ENCODE measurements at regions not wholly inside any gene's neighbourhood (a gene's known extent, or its start where the extent isn't known, plus 50 kb on each side); places are given as distances from the start of the nearest gene placed in this dataset.
"Not testable (repeated sequence)": the region's sequence is repeated elsewhere in the genome, so short reads cannot be mapped to it uniquely, and the experiment has no call there.

- POLR2A ChIA-PET = no interaction called here
- H3K9me3 Mint-ChIP-seq (ENCODE audit: insufficient read depth) = peaks cover 16% of the 10 kb centered on the region
- CTCF ChIA-PET = no interaction called here
- no peaks in the 10 kb centered on the region for H3K4me1 Mint-ChIP-seq (ENCODE audit: low read depth)
- no peaks in the 10 kb centered on the region for H3K36me3 Mint-ChIP-seq (ENCODE audit: low read depth)
- no peaks in the 10 kb centered on the region for H3K27me3 Mint-ChIP-seq (ENCODE audit: low read depth)
- no peak overlapping the region for H3K4me3 Mint-ChIP-seq
- ATAC-seq (no peak), DNase-seq (no peak)
- H3K27ac Mint-ChIP-seq = no peak overlapping the region
Measured at GRCh38 chr21:19141511-19141910, 737.9 kb upstream of the TMPRSS15 start.

GRCh38 chr21:19145682-19146293 is 742.2 kb upstream of the TMPRSS15 start:
- POLR2A ChIA-PET = no interaction called here
- Mint-ChIP-seq H3K36me3 (ENCODE audit: low read depth) (no peaks in the 10 kb centered on the region), H3K9me3 (ENCODE audit: insufficient read depth) (peaks cover 34% of the 10 kb centered on the region)

GRCh38 chr21:19148056-19148455 is 744.5 kb upstream of the TMPRSS15 start:
- ChIA-PET CTCF (no interaction called here), POLR2A (no interaction called here)

More at GRCh38 chr21:19145682-19146293, 742.2 kb upstream of the TMPRSS15 start:
- ATAC-seq (no peak), DNase-seq (no peak)
- Mint-ChIP-seq H3K4me1 (ENCODE audit: low read depth) (no peaks in the 10 kb centered on the region), H3K27ac (no peak overlapping the region), H3K4me3 (no peak overlapping the region), H3K27me3 (ENCODE audit: low read depth) (no peaks in the 10 kb centered on the region)
- CTCF ChIA-PET = no interaction called here

GRCh38 chr21:19171585-19171984 is 768.0 kb upstream of the TMPRSS15 start:
- ChIA-PET POLR2A (no interaction called here), CTCF (no interaction called here)
- H3K27ac Mint-ChIP-seq = no peak overlapping the region
- no peaks in the 10 kb centered on the region for H3K4me1 Mint-ChIP-seq (ENCODE audit: low read depth)
- ATAC-seq (no peak), DNase-seq (no peak)
- peaks cover 12% of the 10 kb centered on the region for H3K9me3 Mint-ChIP-seq (ENCODE audit: insufficient read depth)
- no peak overlapping the region for H3K4me3 Mint-ChIP-seq
- H3K36me3 Mint-ChIP-seq (ENCODE audit: low read depth) = no peaks in the 10 kb centered on the region
- H3K27me3 Mint-ChIP-seq (ENCODE audit: low read depth) = no peaks in the 10 kb centered on the region

More at GRCh38 chr21:19148056-19148455, 744.5 kb upstream of the TMPRSS15 start:
- Mint-ChIP-seq H3K27me3 (ENCODE audit: low read depth) (no peaks in the 10 kb centered on the region), H3K9me3 (ENCODE audit: insufficient read depth) (peaks cover 30% of the 10 kb centered on the region), H3K36me3 (ENCODE audit: low read depth) (no peaks in the 10 kb centered on the region), H3K4me1 (ENCODE audit: low read depth) (no peaks in the 10 kb centered on the region), H3K4me3 (no peak overlapping the region), H3K27ac (no peak overlapping the region)
- DNase-seq = no peak
- ATAC-seq = no peak

GRCh38 chr21:19181604-19182140 is 778.1 kb upstream of the TMPRSS15 start:
- Mint-ChIP-seq H3K4me3 (no peak overlapping the region), H3K36me3 (ENCODE audit: low read depth) (no peaks in the 10 kb centered on the region)

GRCh38 chr21:19197950-19198349 is 794.4 kb upstream of the TMPRSS15 start:
- Mint-ChIP-seq H3K36me3 (ENCODE audit: low read depth) (no peaks in the 10 kb centered on the region), H3K27ac (no peak overlapping the region), H3K27me3 (ENCODE audit: low read depth) (no peaks in the 10 kb centered on the region), H3K4me1 (ENCODE audit: low read depth) (no peaks in the 10 kb centered on the region), H3K4me3 (no peak overlapping the region), H3K9me3 (ENCODE audit: insufficient read depth) (peaks cover 18% of the 10 kb centered on the region)
- no peak for ATAC-seq
- ChIA-PET POLR2A (no interaction called here), CTCF (no interaction called here)
- DNase-seq = no peak

More at GRCh38 chr21:19181604-19182140, 778.1 kb upstream of the TMPRSS15 start:
- ChIA-PET POLR2A (no interaction called here), CTCF (no interaction called here)
- ATAC-seq (no peak), DNase-seq (no peak)
- Mint-ChIP-seq H3K27ac (no peak overlapping the region), H3K4me1 (ENCODE audit: low read depth) (no peaks in the 10 kb centered on the region), H3K27me3 (ENCODE audit: low read depth) (no peaks in the 10 kb centered on the region), H3K9me3 (ENCODE audit: insufficient read depth) (peaks cover 32% of the 10 kb centered on the region)

- CTCF ChIA-PET = no interaction called here
- DNase-seq (no peak), ATAC-seq (no peak)
- H3K4me3 Mint-ChIP-seq = no peak overlapping the region
- H3K36me3 Mint-ChIP-seq (ENCODE audit: low read depth) = no peaks in the 10 kb centered on the region
- no peaks in the 10 kb centered on the region for H3K4me1 Mint-ChIP-seq (ENCODE audit: low read depth)
- no peak overlapping the region for H3K27ac Mint-ChIP-seq
- peaks cover 20% of the 10 kb centered on the region for H3K9me3 Mint-ChIP-seq (ENCODE audit: insufficient read depth)
- POLR2A ChIA-PET = no interaction called here
- no peaks in the 10 kb centered on the region for H3K27me3 Mint-ChIP-seq (ENCODE audit: low read depth)
Measured at GRCh38 chr21:19198801-19199200, 795.2 kb upstream of the TMPRSS15 start.

GRCh38 chr21:19218163-19218562 is 814.6 kb upstream of the TMPRSS15 start:
- ChIA-PET CTCF (no interaction called here), POLR2A (no interaction called here)
- DNase-seq = no peak
- peaks cover 13% of the 10 kb centered on the region for H3K9me3 Mint-ChIP-seq (ENCODE audit: insufficient read depth)
- H3K4me3 Mint-ChIP-seq = no peak overlapping the region
- ATAC-seq = no peak
- no peaks in the 10 kb centered on the region for H3K36me3 Mint-ChIP-seq (ENCODE audit: low read depth)
- no peak overlapping the region for H3K27ac Mint-ChIP-seq
- H3K4me1 Mint-ChIP-seq (ENCODE audit: low read depth) = no peaks in the 10 kb centered on the region
- no peaks in the 10 kb centered on the region for H3K27me3 Mint-ChIP-seq (ENCODE audit: low read depth)

GRCh38 chr21:19224090-19224489 is 820.5 kb upstream of the TMPRSS15 start:
- CTCF ChIA-PET = no interaction called here
- Mint-ChIP-seq H3K27me3 (ENCODE audit: low read depth) (no peaks in the 10 kb centered on the region), H3K4me3 (no peak overlapping the region), H3K27ac (no peak overlapping the region), H3K36me3 (ENCODE audit: low read depth) (no peaks in the 10 kb centered on the region), H3K4me1 (ENCODE audit: low read depth) (no peaks in the 10 kb centered on the region), H3K9me3 (ENCODE audit: insufficient read depth) (peaks cover 21% of the 10 kb centered on the region)
- DNase-seq (no peak), ATAC-seq (no peak)
- POLR2A ChIA-PET = no interaction called here

- Mint-ChIP-seq H3K36me3 (ENCODE audit: low read depth) (no peaks in the 10 kb centered on the region), H3K27ac (no peak overlapping the region), H3K27me3 (ENCODE audit: low read depth) (no peaks in the 10 kb centered on the region), H3K9me3 (ENCODE audit: insufficient read depth) (peaks cover 21% of the 10 kb centered on the region), H3K4me1 (ENCODE audit: low read depth) (no peaks in the 10 kb centered on the region), H3K4me3 (no peak overlapping the region)
- ChIA-PET CTCF (no interaction called here), POLR2A (no interaction called here)
- ATAC-seq = no peak
- DNase-seq = no peak
Measured at GRCh38 chr21:19228226-19228625, 824.6 kb upstream of the TMPRSS15 start.

GRCh38 chr21:19233841-19234240 is 830.3 kb upstream of the TMPRSS15 start:
- H3K27ac Mint-ChIP-seq; ATAC-seq; H3K27me3 Mint-ChIP-seq (ENCODE audit: low read depth); DNase-seq; CTCF ChIA-PET; H3K4me1 Mint-ChIP-seq (ENCODE audit: low read depth); POLR2A ChIA-PET; H3K36me3 Mint-ChIP-seq (ENCODE audit: low read depth); H3K4me3 Mint-ChIP-seq: not testable (repeated sequence)
- H3K9me3 Mint-ChIP-seq (ENCODE audit: insufficient read depth) = peaks cover 17% of the 10 kb centered on the region

GRCh38 chr21:19236209-19236608 is 832.6 kb upstream of the TMPRSS15 start:
- no peak for DNase-seq
- Mint-ChIP-seq H3K9me3 (ENCODE audit: insufficient read depth) (peaks cover 12% of the 10 kb centered on the region), H3K27me3 (ENCODE audit: low read depth) (no peaks in the 10 kb centered on the region), H3K4me3 (no peak overlapping the region), H3K27ac (no peak overlapping the region), H3K4me1 (ENCODE audit: low read depth) (no peaks in the 10 kb centered on the region), H3K36me3 (ENCODE audit: low read depth) (no peaks in the 10 kb centered on the region)
- no peak for ATAC-seq
- POLR2A ChIA-PET = no interaction called here
- CTCF ChIA-PET = no interaction called here

- CTCF ChIA-PET = no interaction called here
- no peaks in the 10 kb centered on the region for H3K27me3 Mint-ChIP-seq (ENCODE audit: low read depth)
- DNase-seq (no peak), ATAC-seq (no peak)
- H3K4me3 Mint-ChIP-seq = no peak overlapping the region
- H3K36me3 Mint-ChIP-seq (ENCODE audit: low read depth) = no peaks in the 10 kb centered on the region
- H3K9me3 Mint-ChIP-seq (ENCODE audit: insufficient read depth) = peaks cover 15% of the 10 kb centered on the region
- POLR2A ChIA-PET = no interaction called here
- H3K27ac Mint-ChIP-seq = no peak overlapping the region
- no peaks in the 10 kb centered on the region for H3K4me1 Mint-ChIP-seq (ENCODE audit: low read depth)
Measured at GRCh38 chr21:19237608-19238007, 834.0 kb upstream of the TMPRSS15 start.
